HG02885 (cell line): ENCODE measurements at regions not wholly inside any gene's neighbourhood (a gene's known extent, or its start where the extent isn't known, plus 50 kb on each side); places are given as distances from the start of the nearest gene placed in this dataset.

ENCODE experiments used
- ATAC-seq: cut with Tn5 transposase; IDR thresholded peaks from one replicate; pipeline ENCODE4 v1.9.1; 2021; ENCODE audit warnings: mild to moderate bottlenecking; ENCODE audit not compliant: unreplicated experiment, poor library complexity

GRCh38 chr13:82758044-82758443 is 1124.2 kb downstream of the SLITRK1 start:
- ATAC-seq = no peak

GRCh38 chr13:82751206-82751605 is 1131.1 kb downstream of the SLITRK1 start:
- no peak for ATAC-seq

GRCh38 chr13:82749551-82749950 is 1132.7 kb downstream of the SLITRK1 start:
- no peak for ATAC-seq

GRCh38 chr13:82747958-82748357 is 1134.3 kb downstream of the SLITRK1 start:
- ATAC-seq = no peak

GRCh38 chr13:82747291-82747690 is 1135.0 kb downstream of the SLITRK1 start:
- ATAC-seq = no peak

- no peak for ATAC-seq
Observed at GRCh38 chr13:82740442-82740841, 1141.8 kb downstream of the SLITRK1 start.

GRCh38 chr13:82739881-82740280 is 1142.4 kb downstream of the SLITRK1 start:
- no peak for ATAC-seq

- ATAC-seq = no peak
Observed at GRCh38 chr13:82729401-82729800, 1152.9 kb downstream of the SLITRK1 start.

GRCh38 chr13:82720986-82721385 is 1161.3 kb downstream of the SLITRK1 start:
- no peak for ATAC-seq

- no peak for ATAC-seq
Observed at GRCh38 chr13:82719987-82720386, 1162.3 kb downstream of the SLITRK1 start.

- no peak for ATAC-seq
Observed at GRCh38 chr13:82717249-82717648, 1165.0 kb downstream of the SLITRK1 start.

- no peak for ATAC-seq
Observed at GRCh38 chr13:82713687-82714405, 1168.4 kb downstream of the SLITRK1 start.

- no peak for ATAC-seq
Observed at GRCh38 chr13:82702513-82702912, 1179.8 kb downstream of the SLITRK1 start.

- ATAC-seq = no peak
Observed at GRCh38 chr13:82701020-82701419, 1181.3 kb downstream of the SLITRK1 start.

- no peak for ATAC-seq
Observed at GRCh38 chr13:82698941-82699340, 1183.3 kb downstream of the SLITRK1 start.

- no peak for ATAC-seq
Observed at GRCh38 chr13:82698383-82698782, 1183.9 kb downstream of the SLITRK1 start.

- no peak for ATAC-seq
Observed at GRCh38 chr13:82693607-82694006, 1188.7 kb downstream of the SLITRK1 start.

GRCh38 chr13:82688400-82688994 is 1193.8 kb downstream of the SLITRK1 start:
- ATAC-seq = peak; percentile 72

GRCh38 chr13:82687884-82688283 is 1194.4 kb downstream of the SLITRK1 start:
- ATAC-seq = no peak

GRCh38 chr13:82681535-82681934 is 1200.7 kb downstream of the SLITRK1 start:
- ATAC-seq = no peak

- ATAC-seq = no peak
Observed at GRCh38 chr13:82678052-82678451, 1204.2 kb downstream of the SLITRK1 start.

- ATAC-seq = no peak
Observed at GRCh38 chr13:82675024-82675423, 1207.2 kb downstream of the SLITRK1 start.
